ENCODE measurements at regions not wholly inside any gene's neighbourhood (a gene's known extent, or its start where the extent isn't known, plus 50 kb on each side); places are given as distances from the start of the nearest gene placed in this dataset.

- Histone ChIP-seq H2AFZ (ENCODE audit: low read depth, low read length) (no peak overlapping the region), H3K4me1 (ENCODE audit: insufficient read depth, low read length) (peaks cover 10% of the 10 kb centered on the region), H4K20me1 (ENCODE audit: insufficient read depth, low read length) (no peaks in the 10 kb centered on the region), H3K27ac (ENCODE audit: low read depth, low read length) (no peak overlapping the region), H3K36me3 (ENCODE audit: insufficient read depth, low read length) (no peaks in the 10 kb centered on the region), H3K4me3 (ENCODE audit: insufficient read depth, low read depth, low read length) (no peak overlapping the region), H3K9me3 (ENCODE audit: insufficient read depth, low read depth, low read length) (no peaks in the 10 kb centered on the region), H3K4me2 (ENCODE audit: low read length) (no peak overlapping the region), H3K27me3 (ENCODE audit: insufficient read depth, low read length) (no peaks in the 10 kb centered on the region), H3K9ac (ENCODE audit: low read length) (no peak overlapping the region), H3K79me2 (ENCODE audit: insufficient read depth, low read length) (no peaks in the 10 kb centered on the region)
- H3K9me3 Mint-ChIP-seq (ENCODE audit: unreplicated experiment), result no peaks in the 10 kb centered on the region
- no peak overlapping the region for H3K27ac Mint-ChIP-seq (ENCODE audit: unreplicated experiment)
- no peak overlapping the region for H3K4me3 Mint-ChIP-seq (ENCODE audit: unreplicated experiment)
- H3K27me3 Mint-ChIP-seq (ENCODE audit: low read depth, unreplicated experiment), result no peaks in the 10 kb centered on the region
- H3K36me3 Mint-ChIP-seq (ENCODE audit: low read depth, unreplicated experiment), result no peaks in the 10 kb centered on the region
- H3K4me1 Mint-ChIP-seq (ENCODE audit: low read depth, unreplicated experiment), result peaks cover 13% of the 10 kb centered on the region
- TF ChIP-seq EZH2 (IDR thresholded peaks at IDR 0.05; ENCODE audit: insufficient read depth, low read length) (no peak), CTCF (IDR thresholded peaks at IDR 0.05; ENCODE audit: insufficient read depth, low read depth, low read length) (no peak)
- DNase-seq (ENCODE audit: low read depth) (no peak), FAIRE-seq (no peak)
These were observed 338.6 kb downstream of the NSUN3 start for GRCh38 chr3:94401466-94401865.

GRCh38 chr3:94402126-94402525 lies 339.3 kb downstream of the NSUN3 start:
- FAIRE-seq (no peak), DNase-seq (ENCODE audit: low read depth) (no peak)
- Histone ChIP-seq H3K4me1 (ENCODE audit: insufficient read depth, low read length) (peaks cover 10% of the 10 kb centered on the region), H3K4me2 (ENCODE audit: low read length) (no peak overlapping the region), H3K4me3 (ENCODE audit: insufficient read depth, low read depth, low read length) (no peak overlapping the region), H3K36me3 (ENCODE audit: insufficient read depth, low read length) (no peaks in the 10 kb centered on the region), H3K9ac (ENCODE audit: low read length) (no peak overlapping the region), H3K27ac (ENCODE audit: low read depth, low read length) (no peak overlapping the region), H3K79me2 (ENCODE audit: insufficient read depth, low read length) (no peaks in the 10 kb centered on the region), H2AFZ (ENCODE audit: low read depth, low read length) (no peak overlapping the region), H3K27me3 (ENCODE audit: insufficient read depth, low read length) (no peaks in the 10 kb centered on the region), H3K9me3 (ENCODE audit: insufficient read depth, low read depth, low read length) (no peaks in the 10 kb centered on the region), H4K20me1 (ENCODE audit: insufficient read depth, low read length) (no peaks in the 10 kb centered on the region)
- Mint-ChIP-seq H3K4me1 (ENCODE audit: low read depth, unreplicated experiment) (peaks cover 13% of the 10 kb centered on the region), H3K4me3 (ENCODE audit: unreplicated experiment) (no peak overlapping the region), H3K27ac (ENCODE audit: unreplicated experiment) (no peak overlapping the region), H3K9me3 (ENCODE audit: unreplicated experiment) (no peaks in the 10 kb centered on the region), H3K27me3 (ENCODE audit: low read depth, unreplicated experiment) (no peaks in the 10 kb centered on the region), H3K36me3 (ENCODE audit: low read depth, unreplicated experiment) (no peaks in the 10 kb centered on the region)
- TF ChIP-seq EZH2 (IDR thresholded peaks at IDR 0.05; ENCODE audit: insufficient read depth, low read length) (no peak), CTCF (IDR thresholded peaks at IDR 0.05; ENCODE audit: insufficient read depth, low read depth, low read length) (no peak)

GRCh38 chr3:94405258-94406035 lies 342.6 kb downstream of the NSUN3 start:
- Histone ChIP-seq H3K4me1 (ENCODE audit: insufficient read depth, low read length) (peaks cover 10% of the 10 kb centered on the region), H3K27ac (ENCODE audit: low read depth, low read length) (peak overlapping the region; percentile 69), H2AFZ (ENCODE audit: low read depth, low read length) (no peak overlapping the region), H3K4me2 (ENCODE audit: low read length) (peak overlapping the region; percentile 68), H3K36me3 (ENCODE audit: insufficient read depth, low read length) (no peaks in the 10 kb centered on the region), H3K4me3 (ENCODE audit: insufficient read depth, low read depth, low read length) (no peak overlapping the region), H4K20me1 (ENCODE audit: insufficient read depth, low read length) (no peaks in the 10 kb centered on the region), H3K79me2 (ENCODE audit: insufficient read depth, low read length) (no peaks in the 10 kb centered on the region), H3K9me3 (ENCODE audit: insufficient read depth, low read depth, low read length) (no peaks in the 10 kb centered on the region), H3K27me3 (ENCODE audit: insufficient read depth, low read length) (no peaks in the 10 kb centered on the region), H3K9ac (ENCODE audit: low read length) (peak overlapping the region; percentile 37)
- no peak for TF ChIP-seq CTCF (IDR thresholded peaks at IDR 0.05; ENCODE audit: insufficient read depth, low read depth, low read length)
- no peak for TF ChIP-seq EZH2 (IDR thresholded peaks at IDR 0.05; ENCODE audit: insufficient read depth, low read length)
- FAIRE-seq (no peak), DNase-seq (ENCODE audit: low read depth) (peak; percentile 89)
- Mint-ChIP-seq H3K27me3 (ENCODE audit: low read depth, unreplicated experiment) (no peaks in the 10 kb centered on the region), H3K27ac (ENCODE audit: unreplicated experiment) (peak overlapping the region; percentile 71), H3K4me3 (ENCODE audit: unreplicated experiment) (no peak overlapping the region), H3K36me3 (ENCODE audit: low read depth, unreplicated experiment) (no peaks in the 10 kb centered on the region), H3K4me1 (ENCODE audit: low read depth, unreplicated experiment) (peaks cover 13% of the 10 kb centered on the region), H3K9me3 (ENCODE audit: unreplicated experiment) (no peaks in the 10 kb centered on the region)

Data from astrocyte (in vitro differentiated cells and primary cell).